CD4-positive, alpha-beta T cell treated with Interleukin-17A for 4 hours (primary cell): ENCODE measurements at regions not wholly inside any gene's neighbourhood (a gene's known extent, or its start where the extent isn't known, plus 50 kb on each side); places are given as distances from the start of the nearest gene placed in this dataset.
"Not testable (repeated sequence)": the region's sequence is repeated elsewhere in the genome, so short reads cannot be mapped to it uniquely, and the experiment has no call there.

Source experiments
- DNase-seq: peaks from one replicate; pipeline ENCODE4 v3.0.0-alpha.2; 2020; ENCODE audit warnings: mixed read lengths

DNA sequence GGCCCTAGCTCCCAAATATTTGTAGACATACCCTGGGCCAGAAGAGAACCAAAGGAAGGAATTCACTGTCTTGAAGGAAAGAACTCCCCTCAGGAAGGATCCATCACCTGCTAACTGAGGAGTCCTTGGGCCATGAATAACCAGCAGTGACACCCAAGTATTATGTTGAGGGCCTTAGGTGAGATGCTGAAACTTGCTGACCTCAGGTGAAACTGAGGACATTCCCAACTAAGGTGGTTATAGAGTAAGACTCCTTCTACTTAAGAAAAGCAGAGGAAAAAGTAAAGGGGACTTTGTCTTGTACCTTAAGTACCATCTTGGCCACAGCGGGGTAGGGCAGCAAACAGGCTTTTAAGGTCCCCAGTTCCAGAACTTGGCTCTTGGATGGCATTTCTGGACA lies 491.7 kb downstream of the C6orf118 start:
- DNase-seq = no peak

DNA sequence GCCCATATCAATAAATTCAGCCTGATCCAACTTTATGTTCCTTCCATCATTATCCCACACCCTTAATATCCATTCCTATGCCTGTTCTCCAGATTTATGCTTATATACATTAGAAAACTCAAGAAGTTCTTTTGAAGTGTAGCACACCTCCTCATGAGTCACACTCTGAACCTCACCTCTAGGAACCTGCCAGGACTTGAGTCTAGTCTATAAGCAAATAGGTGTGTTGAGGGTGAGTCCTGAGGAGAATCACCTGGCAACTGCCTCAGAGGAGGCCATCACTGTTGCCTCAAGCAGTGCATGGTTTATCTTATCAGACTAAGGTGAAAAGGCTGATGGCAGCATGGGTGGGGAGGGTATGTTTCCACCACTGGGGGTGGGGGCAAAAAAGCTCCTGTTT lies 496.7 kb downstream of the C6orf118 start:
- no peak for DNase-seq

DNA sequence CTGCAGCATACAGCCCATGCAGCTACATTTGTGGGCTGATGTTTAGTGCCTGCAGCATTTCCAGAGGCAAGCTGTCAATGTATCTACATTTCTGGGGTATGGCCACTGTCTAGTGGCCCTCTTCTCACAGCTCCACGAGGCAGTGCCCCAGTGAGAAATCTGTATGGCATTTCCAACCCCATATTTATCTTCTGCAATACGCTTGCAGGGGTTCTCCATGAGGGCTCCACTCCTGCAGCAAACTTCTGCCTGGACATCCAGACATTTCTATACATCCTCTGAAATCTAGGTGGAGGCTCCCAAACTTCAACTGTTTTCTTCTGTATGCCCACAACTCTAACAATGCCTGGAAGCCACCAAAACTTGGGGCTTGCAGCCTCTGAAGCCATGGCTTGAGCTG lies 502.3 kb downstream of the C6orf118 start:
- DNase-seq = no peak

DNA sequence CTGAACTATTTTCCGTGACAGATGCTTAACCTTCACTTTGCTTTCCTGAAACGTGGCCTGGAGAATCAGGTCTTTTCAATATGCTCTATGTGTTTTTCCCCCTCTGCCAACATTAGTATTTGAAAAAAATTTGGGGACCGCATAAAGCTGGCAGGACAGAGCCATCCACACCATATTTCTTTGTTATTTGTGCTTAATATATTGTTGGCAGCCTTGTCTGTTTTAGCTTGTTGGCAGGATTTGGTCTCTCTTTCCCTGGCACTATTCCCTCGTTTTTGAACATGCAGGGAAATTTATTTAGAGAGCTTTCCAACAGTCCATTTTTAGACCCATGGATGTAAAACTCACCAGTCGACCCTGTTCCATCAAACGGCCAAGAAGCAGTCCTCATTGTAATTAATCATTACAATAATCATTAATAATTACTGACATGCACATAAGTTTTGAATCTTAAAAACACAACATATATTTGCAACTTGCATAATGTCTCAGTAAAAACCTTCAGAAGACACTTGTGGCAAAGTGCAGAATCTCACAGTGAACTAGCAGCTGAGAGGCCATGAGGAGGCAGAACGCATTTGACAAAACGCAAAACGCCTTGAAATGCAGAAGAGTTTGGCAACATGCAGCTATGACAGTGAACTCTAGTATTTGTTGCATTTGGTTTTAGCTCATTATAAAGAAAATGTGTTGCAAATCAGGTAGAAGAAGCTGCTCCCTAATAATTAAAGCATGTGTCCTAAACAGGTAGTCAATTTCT lies 514.2 kb downstream of the C6orf118 start:
- DNase-seq = no peak

- no peak for DNase-seq
Observed at GRCh38 chr6:164792666-164793065, 516.7 kb downstream of the C6orf118 start.

DNA sequence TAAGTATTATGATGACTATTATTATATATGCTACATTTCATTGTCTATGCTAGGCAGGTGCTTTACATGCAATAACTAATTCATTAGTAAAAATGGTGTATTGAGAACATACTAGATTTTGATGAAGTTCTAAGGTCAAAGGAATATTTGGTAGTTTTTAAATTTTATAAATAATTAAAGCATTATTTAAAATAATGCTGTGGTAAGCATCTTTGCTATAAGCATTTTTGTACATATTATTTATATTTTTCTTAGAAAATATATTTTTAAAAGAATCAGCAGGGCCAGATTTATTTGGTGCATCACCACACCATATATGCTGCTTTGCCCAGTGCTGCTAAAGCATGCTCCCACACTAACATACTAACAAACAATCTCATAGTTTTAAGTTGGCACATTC lies 517.9 kb downstream of the C6orf118 start:
- DNase-seq = no peak

DNA sequence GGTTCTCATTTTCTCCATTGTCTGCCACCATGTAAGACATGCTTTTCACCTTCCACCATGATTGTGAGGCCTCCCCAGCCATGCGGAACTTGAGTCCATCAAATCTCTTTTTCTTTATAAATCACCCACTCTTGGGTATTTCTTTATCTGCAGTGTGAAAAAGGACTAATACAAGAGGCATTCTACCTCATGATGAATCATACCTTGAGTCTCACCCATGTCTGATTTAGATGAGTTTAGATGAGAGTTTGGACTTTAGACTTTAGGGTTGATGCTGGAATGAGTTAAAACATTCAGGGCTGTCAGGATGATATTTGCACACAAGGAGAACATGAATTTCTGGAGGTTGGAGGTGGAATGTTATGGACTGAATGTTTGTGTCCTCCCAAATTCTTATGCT lies 545.6 kb downstream of the C6orf118 start:
- no peak for DNase-seq

GRCh38 chr6:164757451-164757850 lies 552.0 kb downstream of the C6orf118 start:
- no peak for DNase-seq

- no peak for DNase-seq
Observed at GRCh38 chr6:164756723-164757122, 552.7 kb downstream of the C6orf118 start.

DNA sequence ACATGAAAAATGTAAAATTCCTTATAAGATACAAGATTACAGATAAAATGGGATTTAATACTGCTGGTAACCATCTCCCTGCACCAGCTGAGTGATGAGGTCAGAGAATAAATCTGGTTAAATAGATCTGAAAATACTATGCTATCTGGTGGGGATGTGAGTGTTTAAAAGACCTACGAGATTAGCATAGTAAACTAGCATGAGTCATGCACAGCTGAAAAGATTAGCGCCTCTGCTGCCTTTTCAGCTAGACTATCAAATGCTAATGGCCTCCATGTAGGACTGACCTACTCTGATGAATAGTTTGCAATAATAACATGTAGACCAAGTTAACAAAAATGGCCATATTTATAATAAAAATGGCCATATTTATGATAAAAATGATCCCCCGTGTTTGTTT lies 553.3 kb downstream of the C6orf118 start:
- DNase-seq = no peak

DNA sequence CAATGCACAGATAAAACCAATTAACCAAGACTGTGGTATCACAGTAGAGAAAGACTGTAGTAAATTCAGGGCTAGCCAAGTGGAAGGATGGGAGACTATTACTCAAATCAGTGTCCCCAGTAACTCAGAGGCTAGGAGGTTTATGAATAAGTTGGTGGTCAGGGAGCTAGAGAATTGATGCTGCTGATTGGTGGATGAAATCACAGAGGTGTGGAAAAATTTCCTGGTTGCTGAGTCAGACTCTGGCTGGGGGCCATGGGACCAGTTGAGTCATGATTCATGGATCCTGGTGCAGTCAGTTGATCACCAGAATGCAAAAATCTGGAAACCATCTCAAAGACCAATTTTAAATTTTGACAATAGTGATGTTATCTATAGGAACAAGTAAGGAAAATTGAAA lies 555.9 kb downstream of the C6orf118 start:
- no peak for DNase-seq

DNA sequence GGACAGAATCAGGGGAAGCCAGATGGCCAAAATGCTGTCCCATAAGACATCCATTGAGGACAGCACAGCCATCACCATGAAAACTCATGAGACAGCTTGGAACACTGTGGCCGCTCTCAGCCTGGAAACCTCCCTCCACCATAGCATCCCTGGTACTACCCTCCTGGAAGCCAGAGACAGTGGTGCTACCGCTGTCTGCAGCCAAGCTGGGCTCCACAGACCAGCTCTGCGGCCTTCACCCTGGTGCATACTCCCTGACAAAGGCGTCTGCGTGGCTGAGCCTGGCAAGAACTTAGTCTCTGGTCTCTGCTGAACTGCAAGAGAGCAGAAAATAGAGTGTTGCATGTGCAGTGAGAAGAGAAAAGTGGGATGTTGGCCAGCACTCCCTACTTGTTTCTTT lies 558.0 kb downstream of the C6orf118 start:
- DNase-seq = no peak

DNA sequence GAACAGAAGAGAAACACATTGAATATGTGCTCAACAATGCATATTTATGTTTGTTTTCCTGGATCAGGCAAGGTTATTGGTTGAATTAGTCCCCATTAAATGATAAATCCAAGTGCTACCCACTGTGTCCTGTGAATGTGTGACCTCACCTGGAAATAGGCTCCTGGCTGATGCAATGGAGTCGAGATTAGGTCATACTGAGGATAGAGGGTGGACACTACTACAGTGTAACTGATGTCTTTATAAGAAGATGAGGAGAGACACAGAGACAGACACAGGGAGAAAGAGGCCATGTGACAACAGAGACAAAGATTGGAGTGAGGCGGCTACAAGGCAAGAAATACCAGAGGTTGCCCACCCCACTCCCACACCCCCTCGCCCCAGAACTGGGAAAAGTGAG lies 559.3 kb downstream of the C6orf118 start:
- no peak for DNase-seq

DNA sequence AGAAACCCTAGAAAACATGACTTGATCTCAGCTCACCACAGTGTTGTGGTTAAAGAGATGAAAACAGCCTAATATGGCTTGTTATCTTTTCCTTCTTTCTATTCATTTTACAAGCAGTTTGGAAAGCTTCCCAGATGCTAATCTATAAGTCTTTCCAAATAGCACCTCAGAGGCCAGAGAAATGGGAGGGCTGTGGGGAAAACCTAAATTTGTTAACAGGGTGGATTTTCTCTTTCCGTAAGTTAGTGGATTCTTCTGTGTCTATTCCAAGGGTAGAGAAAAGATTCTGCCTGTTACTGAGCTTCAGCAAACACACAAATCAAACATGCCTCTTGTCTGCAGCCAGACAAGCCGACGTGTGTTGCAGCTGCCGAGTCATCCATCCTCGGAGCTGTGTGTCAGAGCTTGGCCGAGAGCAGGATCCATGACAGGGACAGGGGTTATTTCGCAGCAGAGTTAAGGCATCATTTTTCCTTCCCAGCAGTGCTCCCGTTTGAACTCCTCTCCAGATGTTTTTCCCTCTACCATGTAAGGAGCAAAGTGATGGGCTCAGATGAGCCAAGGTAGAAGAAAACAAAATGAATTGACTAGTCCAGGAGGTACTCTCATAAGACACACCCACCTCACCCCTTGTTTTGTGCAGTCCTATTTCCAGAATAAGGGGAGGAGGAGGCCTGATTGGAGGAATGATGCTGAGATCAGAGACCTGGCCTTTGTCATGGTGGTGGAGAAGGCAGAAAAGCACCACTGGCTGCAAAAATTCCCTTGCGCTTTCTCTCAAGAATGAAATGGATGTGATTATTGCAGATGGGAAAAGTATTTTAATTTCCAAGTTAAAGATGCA lies 560.0 kb downstream of the C6orf118 start:
- no peak for DNase-seq

DNA sequence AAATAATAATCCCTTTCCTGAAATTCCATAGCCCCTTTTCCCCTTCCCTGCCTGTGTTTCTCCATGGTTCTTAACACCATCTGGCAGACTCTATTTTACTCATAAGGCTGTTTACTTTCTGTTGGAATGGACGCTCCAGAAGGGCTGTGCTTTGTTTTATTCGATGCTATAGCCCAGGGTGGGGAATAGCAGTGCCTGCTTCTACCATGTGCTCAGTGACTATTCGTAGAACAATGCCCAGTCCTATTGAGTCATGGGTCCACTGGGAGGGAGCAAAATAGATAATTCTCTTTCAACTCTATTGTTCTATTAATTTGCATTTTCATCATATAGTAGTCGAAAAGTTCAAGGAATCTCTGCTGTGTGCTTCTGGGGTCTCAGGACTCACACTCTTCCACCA lies 565.1 kb downstream of the C6orf118 start:
- no peak for DNase-seq

- DNase-seq = no peak
Observed at GRCh38 chr6:164741938-164742451, 567.4 kb downstream of the C6orf118 start.

- DNase-seq = not testable (repeated sequence)
Observed at GRCh38 chr6:164736090-164736489, 573.3 kb downstream of the C6orf118 start.

DNA sequence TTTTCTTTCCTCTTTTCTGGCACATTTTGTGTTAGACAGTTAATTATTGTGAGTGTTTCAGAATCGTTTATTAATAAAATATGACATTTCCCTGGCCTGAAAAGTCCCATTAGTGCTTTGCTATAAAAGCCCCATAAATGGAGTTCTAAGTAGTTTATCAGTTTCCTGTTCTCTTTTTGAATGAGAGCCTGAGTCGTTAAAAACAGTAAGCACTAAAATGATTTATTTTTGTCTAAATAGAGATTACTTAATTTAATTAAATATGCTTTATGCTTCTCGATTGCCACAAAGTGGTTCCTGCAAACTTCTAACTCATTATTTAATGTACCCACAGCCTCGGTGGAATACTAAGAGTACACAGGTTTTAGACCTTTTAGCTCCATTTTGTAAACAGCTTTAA lies 577.9 kb downstream of the C6orf118 start:
- no peak for DNase-seq

- no peak for DNase-seq
Observed at GRCh38 chr6:164721460-164721859, 587.9 kb downstream of the C6orf118 start.

DNA sequence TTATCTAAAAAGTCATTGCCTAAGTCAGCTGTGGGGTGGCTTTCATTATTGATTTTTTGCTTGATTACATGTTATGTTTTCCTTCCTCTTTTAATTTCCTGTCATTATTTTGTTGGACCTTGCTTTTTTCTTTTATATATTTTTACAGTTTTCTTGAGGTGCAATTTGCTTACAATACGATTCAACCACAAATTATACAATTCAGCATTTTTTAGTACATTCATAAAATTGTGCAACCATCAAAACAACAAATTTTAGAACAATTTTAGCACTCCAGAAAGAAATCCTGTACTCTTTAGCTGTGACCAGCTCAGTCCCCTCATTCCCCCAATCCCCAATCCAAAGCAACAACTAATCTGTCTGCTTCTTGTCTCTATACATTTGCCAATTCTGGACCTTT lies 608.9 kb downstream of the C6orf118 start:
- DNase-seq = no peak

DNA sequence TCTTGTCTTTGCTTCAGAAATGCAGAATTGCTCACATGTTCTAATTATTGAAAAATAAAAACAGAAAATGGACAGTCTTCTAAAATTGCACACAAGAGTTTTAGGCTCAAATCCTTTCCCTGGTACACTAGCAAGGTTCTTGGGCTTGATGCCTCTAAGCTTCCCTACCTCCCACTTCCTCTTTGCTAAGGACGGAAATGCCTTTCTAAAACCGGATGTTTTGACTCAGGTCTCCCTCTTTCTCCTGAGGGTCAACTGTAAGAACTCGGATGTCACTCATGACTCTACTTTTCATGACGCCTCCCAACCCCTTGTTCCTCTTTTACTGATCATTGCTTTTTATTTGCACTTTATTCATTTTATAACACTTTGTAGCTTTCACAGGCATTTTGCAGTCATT lies 613.5 kb downstream of the C6orf118 start:
- DNase-seq = no peak

GRCh38 chr6:164694386-164694785 lies 615.0 kb downstream of the C6orf118 start:
- no peak for DNase-seq

DNA sequence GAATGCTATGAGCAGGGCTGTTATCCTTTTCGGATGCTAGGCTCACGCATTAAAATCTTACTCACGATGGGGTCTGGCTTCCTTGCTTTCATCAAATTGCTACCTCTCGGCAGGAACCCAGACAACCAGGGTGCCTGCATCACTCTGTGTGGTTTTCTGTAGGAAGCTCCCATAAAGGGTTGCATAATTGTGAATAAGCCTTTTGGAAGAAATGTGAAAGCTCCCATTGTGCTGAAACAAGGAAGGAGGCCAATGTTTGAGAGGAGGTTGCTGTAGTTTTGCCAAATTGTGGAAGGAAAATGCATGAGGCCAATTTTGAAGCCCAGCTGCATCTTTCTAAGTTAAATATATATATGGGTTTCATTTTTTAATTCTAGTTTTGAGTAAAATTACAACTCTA lies 615.5 kb downstream of the C6orf118 start:
- no peak for DNase-seq
